ENCODE measurements at regions not wholly inside any gene's neighbourhood (a gene's known extent, or its start where the extent isn't known, plus 50 kb on each side); places are given as distances from the start of the nearest gene placed in this dataset.

- ATAC-seq (ENCODE audit: low read depth), result no peak
Observed at GRCh38 chr6:79396625-79397024, 140.6 kb downstream of the LCA5 start.

GRCh38 chr6:79394690-79395089 is 142.5 kb downstream of the LCA5 start:
- Histone ChIP-seq H3K27me3 (ENCODE audit: insufficient read depth, poor library complexity, severe bottlenecking) (no peaks in the 10 kb centered on the region), H3K4me3 (ENCODE audit: severe bottlenecking) (no peak overlapping the region), H3K4me1 (ENCODE audit: insufficient read depth, poor library complexity, severe bottlenecking) (no peaks in the 10 kb centered on the region), H3K27ac (ENCODE audit: poor library complexity, severe bottlenecking) (no peak overlapping the region), H3K9me3 (ENCODE audit: severe bottlenecking) (no peaks in the 10 kb centered on the region), H3K36me3 (ENCODE audit: low read depth) (no peaks in the 10 kb centered on the region)
- no peak for ATAC-seq (ENCODE audit: low read depth)
- no peak for TF ChIP-seq CTCF (IDR thresholded peaks at IDR 0.05; ENCODE audit: poor library complexity, severe bottlenecking)
- no peak for DNase-seq (ENCODE audit: low spot score)

More at GRCh38 chr6:79396625-79397024, 140.6 kb downstream of the LCA5 start:
- H3K27me3 ChIP-seq (ENCODE audit: insufficient read depth, poor library complexity, severe bottlenecking), result no peaks in the 10 kb centered on the region
- no peaks in the 10 kb centered on the region for H3K36me3 ChIP-seq (ENCODE audit: low read depth)
- no peaks in the 10 kb centered on the region for H3K9me3 ChIP-seq (ENCODE audit: severe bottlenecking)
- no peak for TF ChIP-seq CTCF (IDR thresholded peaks at IDR 0.05; ENCODE audit: poor library complexity, severe bottlenecking)
- no peak overlapping the region for H3K4me3 ChIP-seq (ENCODE audit: severe bottlenecking)
- no peak overlapping the region for H3K27ac ChIP-seq (ENCODE audit: poor library complexity, severe bottlenecking)
- no peak for DNase-seq (ENCODE audit: low spot score)
- no peaks in the 10 kb centered on the region for H3K4me1 ChIP-seq (ENCODE audit: insufficient read depth, poor library complexity, severe bottlenecking)

GRCh38 chr6:79392094-79392493 is 145.1 kb downstream of the LCA5 start:
- TF ChIP-seq CTCF (IDR thresholded peaks at IDR 0.05; ENCODE audit: poor library complexity, severe bottlenecking), result no peak
- Histone ChIP-seq H3K36me3 (ENCODE audit: low read depth) (no peaks in the 10 kb centered on the region), H3K9me3 (ENCODE audit: severe bottlenecking) (no peaks in the 10 kb centered on the region), H3K4me1 (ENCODE audit: insufficient read depth, poor library complexity, severe bottlenecking) (no peaks in the 10 kb centered on the region), H3K4me3 (ENCODE audit: severe bottlenecking) (no peak overlapping the region), H3K27ac (ENCODE audit: poor library complexity, severe bottlenecking) (no peak overlapping the region), H3K27me3 (ENCODE audit: insufficient read depth, poor library complexity, severe bottlenecking) (no peaks in the 10 kb centered on the region)
- DNase-seq (ENCODE audit: low spot score) (no peak), ATAC-seq (ENCODE audit: low read depth) (no peak)

GRCh38 chr6:79391480-79391879 is 145.8 kb downstream of the LCA5 start:
- no peaks in the 10 kb centered on the region for H3K4me1 ChIP-seq (ENCODE audit: insufficient read depth, poor library complexity, severe bottlenecking)
- DNase-seq (ENCODE audit: low spot score) (no peak), ATAC-seq (ENCODE audit: low read depth) (no peak)
- H3K9me3 ChIP-seq (ENCODE audit: severe bottlenecking), result no peaks in the 10 kb centered on the region
- H3K27ac ChIP-seq (ENCODE audit: poor library complexity, severe bottlenecking), result no peak overlapping the region
- H3K27me3 ChIP-seq (ENCODE audit: insufficient read depth, poor library complexity, severe bottlenecking), result no peaks in the 10 kb centered on the region
- H3K4me3 ChIP-seq (ENCODE audit: severe bottlenecking), result no peak overlapping the region
- no peaks in the 10 kb centered on the region for H3K36me3 ChIP-seq (ENCODE audit: low read depth)
- TF ChIP-seq CTCF (IDR thresholded peaks at IDR 0.05; ENCODE audit: poor library complexity, severe bottlenecking), result no peak

- no peak for TF ChIP-seq CTCF (IDR thresholded peaks at IDR 0.05; ENCODE audit: poor library complexity, severe bottlenecking)
- Histone ChIP-seq H3K36me3 (ENCODE audit: low read depth) (no peaks in the 10 kb centered on the region), H3K4me3 (ENCODE audit: severe bottlenecking) (no peak overlapping the region), H3K4me1 (ENCODE audit: insufficient read depth, poor library complexity, severe bottlenecking) (peaks cover 5% of the 10 kb centered on the region), H3K27ac (ENCODE audit: poor library complexity, severe bottlenecking) (peak overlapping the region; percentile 26), H3K9me3 (ENCODE audit: severe bottlenecking) (no peaks in the 10 kb centered on the region), H3K27me3 (ENCODE audit: insufficient read depth, poor library complexity, severe bottlenecking) (no peaks in the 10 kb centered on the region)
- DNase-seq (ENCODE audit: low spot score) (no peak), ATAC-seq (ENCODE audit: low read depth) (no peak)
Observed at GRCh38 chr6:79385893-79386292, 151.3 kb downstream of the LCA5 start.

All from RWPE2 (cell line).